Hematopoietic multipotent progenitor cell (in vitro differentiated cells): ENCODE measurements at regions not wholly inside any gene's neighbourhood (a gene's known extent, or its start where the extent isn't known, plus 50 kb on each side); places are given as distances from the start of the nearest gene placed in this dataset.

Experiments used
- DNase-seq, 3 donors: peaks; one replicate each; pipeline ENCODE4 v3.0.0-alpha.2; 2011 to 2015; ENCODE audit warnings: low read depth in 2 of 3, low spot score in 2 of 3

DNA sequence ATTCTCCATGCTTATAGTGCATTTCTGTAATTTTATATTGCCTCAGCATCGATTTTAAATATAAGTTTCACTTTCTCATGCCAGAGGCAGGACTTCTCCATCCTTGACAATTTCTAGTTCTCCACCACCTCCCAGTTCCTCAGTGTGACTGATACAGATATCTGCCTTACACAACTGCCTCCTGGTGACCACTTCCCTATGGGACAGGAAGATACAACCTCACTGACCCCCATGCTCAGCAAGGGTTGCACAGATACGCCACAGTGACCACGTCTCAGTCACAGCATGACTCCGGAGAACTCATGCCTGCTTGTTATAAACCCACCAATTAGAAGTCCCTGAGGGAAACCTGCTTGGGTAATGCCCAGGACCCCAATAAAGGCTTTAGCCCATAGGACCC is 284.0 kb upstream of the MC4R start:
- peak in 2 of 3 donors; percentile 49 to 72 for DNase-seq

DNA sequence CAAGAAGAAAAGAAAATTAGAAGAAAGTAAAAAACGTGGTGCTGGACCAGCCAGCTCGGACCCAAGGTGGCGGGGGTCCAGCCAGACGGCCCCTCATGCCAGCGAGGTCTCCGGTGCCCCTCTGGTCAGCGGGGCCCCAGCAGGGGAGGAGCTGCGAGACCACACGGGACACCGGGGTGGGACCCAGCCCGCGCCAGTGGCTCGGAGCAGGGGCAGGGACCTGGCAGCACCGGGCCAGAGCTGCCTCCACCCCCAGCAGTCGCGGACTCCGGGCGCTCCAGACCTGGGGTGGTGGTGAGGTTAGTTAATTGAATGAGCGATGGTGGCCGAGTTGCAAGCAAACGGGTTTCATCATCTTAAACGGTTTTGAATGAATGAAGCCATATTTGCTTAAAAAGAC is 289.9 kb upstream of the MC4R start:
- no peak for DNase-seq

DNA sequence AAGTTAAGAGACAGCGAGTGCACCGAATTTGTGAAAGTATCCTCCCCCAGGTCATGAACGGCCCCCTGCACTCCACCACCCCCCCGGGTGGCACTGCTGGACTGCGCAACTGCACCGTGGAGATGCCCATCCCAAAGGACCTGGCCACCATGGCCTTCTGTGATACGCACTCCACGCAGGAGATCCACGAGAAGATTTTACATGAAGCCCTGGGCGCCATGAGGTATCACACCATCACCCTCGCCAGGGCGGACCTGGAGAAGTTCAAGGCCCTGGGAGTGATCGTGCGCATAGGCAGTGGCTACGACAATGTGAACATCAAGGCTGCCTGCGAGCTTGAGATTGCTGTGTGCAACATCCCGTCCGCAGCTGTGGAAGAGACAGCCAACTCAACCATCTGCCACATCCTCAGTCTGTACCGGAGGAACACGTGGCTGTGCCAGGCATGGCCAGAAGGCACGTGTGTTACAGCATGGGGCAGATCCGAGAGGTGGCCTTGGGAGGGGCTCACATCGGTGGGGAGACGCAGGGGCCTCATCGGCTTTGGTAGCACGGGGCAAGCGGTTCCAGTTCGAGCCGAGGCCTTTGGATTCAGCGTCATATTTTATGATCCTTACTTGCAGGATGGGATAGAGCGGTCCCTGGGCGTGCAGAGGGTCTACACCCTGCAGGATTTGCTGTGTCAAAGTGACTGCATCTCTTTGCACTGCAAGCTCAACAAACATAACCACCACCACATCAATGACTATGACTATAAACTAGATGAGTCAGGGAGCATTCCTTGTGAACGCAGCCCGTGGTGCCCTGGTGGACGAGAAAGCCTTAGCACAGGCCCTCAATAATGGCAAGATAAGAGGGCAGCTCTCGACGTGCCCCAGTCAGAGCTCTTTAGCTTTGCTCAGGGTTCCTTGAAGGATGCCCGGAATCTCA is 290.8 kb upstream of the MC4R start:
- DNase-seq: no peak

DNA sequence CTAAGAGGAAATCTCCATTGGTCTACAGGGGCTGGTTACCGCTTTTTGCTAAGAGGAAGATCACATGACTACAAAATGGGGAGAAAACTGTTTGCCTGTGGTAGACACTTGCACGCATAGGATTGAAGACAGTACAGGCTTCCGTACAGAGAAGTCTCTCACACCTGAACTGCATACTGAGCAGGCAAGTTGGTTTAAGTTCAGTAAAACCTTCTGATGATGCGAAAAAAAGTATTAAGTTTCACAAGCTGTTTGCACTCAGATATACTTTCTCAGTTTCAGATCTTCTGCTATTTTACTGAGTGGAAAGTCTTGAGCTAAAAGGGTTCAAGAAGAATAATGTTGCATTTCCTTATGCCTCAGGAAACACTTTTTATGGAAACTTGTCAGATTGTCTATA is 292.2 kb upstream of the MC4R start:
- DNase-seq: no peak

DNA sequence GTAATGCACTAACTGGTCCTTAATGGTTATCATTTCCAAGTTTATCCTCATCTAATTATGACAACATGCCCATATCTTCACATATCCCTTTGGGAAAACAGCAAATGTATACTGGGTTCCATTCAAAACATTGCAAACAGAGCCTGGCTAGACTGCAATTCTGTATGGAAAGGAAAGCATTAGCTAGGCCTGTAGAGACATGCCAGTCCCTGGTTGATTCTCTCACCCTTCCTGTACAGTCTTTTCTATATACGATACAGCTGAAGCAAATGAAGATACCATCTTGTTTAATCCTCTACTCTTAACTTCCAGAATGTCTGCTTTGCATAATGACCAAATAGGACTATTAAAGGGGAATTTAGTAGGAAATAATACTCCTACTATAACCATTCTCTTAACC is 294.4 kb upstream of the MC4R start:
- DNase-seq: no peak

DNA sequence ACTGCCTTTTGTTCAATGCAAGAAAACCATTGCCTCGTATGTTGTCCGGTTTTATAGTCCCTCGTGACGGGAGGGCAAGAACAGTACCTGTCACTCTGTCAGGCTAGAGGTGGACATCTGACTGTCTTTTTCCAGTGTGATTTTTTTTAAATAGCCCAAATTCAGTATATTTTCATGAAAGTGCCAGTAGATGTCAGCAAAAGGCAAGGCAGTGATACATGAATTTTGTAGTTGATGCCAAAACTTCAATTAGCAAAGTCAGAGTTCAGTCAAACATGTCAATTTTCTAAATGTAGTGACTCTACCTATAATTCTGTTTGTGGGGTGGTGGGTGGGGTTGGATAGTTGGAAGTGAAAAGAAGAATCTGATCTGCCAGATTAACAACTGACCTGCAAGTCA is 296.0 kb upstream of the MC4R start:
- DNase-seq: no peak

DNA sequence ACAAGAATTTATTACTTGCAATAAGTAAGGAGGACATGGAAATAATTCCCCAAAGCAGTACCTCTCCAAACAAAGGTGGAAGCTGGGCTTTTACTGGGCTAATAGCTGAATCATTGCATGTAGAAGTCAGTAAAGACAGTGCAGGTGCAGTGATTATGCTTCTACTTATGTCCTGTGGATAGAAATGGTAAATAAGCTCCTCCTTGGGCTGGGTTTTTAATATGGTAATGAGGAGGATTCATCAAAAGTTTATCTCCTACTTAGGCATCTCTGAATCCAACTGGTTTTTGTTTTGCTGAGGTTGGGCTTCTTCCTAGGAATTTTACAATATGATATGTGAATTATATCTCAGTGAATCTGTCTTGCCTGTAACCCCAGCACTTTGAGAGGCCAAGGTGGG is 297.4 kb upstream of the MC4R start:
- DNase-seq: no peak

DNA sequence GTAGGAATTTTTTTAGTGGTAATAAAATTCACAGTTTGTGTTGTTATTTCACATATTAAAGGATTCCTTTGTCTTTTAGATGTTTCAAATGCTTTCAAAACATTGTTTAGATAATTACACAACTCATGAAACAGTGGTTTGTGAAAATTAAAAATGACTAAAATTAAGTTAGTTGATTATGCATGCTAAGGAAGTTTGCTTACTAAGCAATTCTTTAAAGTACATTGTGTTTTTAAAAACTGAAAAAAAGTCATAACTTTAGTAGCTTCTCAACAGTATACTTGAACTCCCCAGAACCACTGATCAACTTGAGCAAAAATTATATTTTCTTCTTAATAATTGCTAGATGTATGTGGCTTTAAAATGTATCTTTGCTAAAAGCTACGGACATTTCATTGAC is 298.4 kb upstream of the MC4R start:
- DNase-seq: no peak

DNA sequence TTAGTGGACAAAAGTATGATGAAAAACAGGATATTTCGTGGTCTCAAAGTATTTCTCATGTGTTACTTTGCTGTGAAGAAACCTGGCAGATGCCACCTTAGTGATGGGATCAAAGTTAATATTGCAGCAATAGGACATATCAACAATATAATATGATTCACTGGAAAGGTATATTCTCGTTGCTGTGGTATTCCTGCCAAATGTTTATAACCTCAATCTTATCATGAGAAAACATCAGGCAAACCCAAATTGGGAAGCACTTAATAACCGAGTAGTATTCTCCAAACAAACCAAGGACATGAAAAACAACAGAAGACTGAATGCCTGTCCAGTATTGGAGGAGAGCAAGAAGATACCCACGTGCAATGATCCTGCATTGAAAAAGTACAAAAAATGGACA is 302.6 kb upstream of the MC4R start:
- DNase-seq: no peak

DNA sequence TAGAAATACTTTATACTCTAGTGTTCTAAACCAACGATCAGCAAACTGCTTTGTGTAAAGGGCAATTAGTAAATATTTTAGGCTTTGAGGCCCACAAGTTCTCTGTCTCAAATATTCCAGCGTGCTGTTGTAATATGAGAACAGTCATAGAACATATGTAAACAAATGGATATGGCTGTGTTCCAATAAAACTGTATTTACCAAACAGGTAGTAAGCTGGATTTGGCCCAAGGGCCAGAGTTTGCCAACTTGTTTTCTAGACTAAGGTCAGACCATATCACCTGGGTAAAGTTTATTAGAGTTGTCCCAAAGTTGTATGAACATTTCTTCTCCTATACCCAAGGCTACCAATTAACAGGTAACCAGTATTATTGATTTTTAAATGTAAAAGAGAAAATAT is 303.2 kb upstream of the MC4R start:
- no peak for DNase-seq

DNA sequence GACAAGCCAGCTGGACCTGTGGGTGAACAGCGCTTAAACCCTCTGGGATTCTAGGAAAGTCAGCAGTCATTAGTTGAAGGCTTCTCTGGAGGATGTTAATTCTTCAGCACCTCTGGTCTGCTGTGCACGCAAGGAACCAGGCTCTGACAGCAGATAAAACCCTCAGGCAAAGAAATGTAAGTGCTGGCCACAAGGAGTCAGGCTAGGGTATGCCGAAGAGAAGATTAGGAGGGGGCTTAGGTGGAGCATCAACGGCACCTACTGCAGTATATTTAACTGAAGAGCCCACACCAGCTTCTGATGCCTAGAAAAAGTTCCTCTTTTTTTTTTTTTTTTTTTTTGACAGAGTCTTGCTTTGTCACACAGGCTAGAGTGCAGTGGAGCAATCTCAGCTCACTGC is 304.2 kb upstream of the MC4R start:
- DNase-seq: peak in 2 of 3 donors; percentile 15 to 21

DNA sequence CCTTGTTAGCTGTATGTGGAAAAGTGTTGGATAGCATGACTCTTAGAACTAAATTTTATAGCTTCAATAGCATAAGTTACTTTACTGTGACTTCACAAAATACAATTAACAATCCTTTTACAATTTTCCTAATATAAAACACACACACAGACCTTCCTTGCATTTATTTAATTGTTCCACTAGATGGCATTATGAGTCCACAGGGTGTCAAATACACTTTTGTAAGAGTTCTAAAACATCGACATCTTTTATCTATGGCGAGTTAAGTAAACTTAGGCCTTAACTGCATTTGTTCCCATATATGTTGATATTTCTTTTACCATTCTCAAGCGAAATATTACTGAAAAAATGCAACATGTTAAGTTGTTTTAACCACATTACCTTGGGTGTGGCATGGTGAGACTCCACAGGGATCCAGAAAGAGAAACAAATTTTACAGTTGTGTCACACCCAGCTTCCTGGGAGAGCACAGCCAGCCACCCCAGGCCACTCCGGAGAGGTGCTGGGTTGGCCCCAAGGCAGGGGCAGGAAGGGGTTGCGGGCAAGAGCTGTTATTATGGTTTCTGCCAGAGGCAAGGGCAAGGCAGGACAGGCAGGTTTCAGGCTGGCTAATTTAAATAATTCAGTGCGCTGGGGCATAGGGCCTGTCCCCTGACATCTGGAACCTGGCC is 312.4 kb upstream of the MC4R start:
- peak in 2 of 3 donors; percentile 3 to 32 for DNase-seq

DNA sequence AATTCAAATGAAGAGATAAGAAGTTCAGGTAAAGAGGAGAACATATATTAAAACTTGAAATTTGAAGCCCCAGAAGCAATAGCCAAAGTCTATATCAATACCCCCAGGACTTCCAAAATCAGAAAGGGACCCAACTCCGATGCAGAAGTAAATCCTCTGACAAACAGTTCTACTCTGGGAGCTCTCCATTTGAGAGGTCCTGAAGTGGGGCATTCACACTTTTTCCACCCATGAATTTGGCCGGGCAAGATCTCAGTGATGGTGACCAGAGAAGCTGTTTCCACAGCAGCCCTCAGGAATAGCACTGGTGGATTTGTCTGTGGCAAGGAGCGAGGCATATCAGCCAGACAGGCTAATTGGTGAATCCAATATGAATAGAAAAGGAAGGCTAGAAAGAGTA is 313.6 kb upstream of the MC4R start:
- DNase-seq: no peak

DNA sequence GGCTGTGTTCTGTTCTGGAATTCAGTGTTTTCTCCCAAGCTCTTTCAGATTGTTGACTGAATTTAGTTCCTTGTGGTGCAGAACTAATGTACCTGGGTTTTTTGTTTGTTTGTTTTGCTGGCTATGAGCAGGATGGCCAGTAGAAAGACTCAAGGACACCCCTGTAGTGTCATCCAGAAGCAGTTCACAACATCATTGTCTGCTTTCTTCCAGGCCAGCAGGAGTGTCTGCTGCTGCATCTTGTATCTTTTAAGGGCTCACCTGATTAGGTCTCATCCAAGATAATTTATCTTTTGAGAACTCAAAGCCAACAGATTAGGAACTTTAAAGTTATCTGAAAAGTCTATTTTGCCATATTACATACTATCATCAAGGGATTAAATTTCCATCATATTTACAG is 318.5 kb upstream of the MC4R start:
- no peak for DNase-seq

DNA sequence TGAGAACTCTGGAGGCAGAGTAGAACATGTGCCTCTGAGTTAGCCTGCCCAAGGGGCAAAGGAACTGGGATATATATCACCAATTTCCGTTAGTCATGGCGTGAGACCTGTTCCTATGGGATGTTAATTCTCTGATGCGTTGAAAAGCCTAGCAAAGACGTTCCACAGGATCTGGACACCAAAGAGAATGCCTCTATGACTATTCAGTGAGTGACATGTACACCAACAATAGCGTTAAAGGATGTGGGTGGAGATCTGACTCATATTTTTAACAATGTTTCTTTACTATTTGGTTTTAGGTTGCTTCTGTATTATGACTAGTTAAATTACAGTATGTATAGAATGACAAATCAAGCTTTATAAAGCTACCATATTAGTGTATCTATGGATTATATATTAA is 320.9 kb upstream of the MC4R start:
- no peak for DNase-seq

DNA sequence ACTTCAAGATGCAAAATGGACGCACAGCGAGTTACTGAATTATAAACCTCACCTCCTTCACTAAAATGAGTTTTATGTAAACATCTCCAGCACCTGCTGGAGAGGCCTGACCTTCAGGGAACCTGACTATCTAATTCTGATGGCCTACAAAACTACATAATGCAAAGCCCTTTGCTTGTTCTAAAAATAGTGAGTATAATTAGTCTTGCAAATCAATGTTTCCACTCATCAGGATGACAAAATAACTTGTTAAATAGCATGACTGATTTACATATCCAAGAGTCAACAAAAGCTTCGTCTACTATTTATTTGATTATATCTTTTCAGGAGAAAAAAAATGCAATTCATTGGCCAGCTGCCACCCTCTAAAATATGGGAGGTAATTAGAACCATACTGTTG is 326.3 kb upstream of the MC4R start:
- DNase-seq: no peak

DNA sequence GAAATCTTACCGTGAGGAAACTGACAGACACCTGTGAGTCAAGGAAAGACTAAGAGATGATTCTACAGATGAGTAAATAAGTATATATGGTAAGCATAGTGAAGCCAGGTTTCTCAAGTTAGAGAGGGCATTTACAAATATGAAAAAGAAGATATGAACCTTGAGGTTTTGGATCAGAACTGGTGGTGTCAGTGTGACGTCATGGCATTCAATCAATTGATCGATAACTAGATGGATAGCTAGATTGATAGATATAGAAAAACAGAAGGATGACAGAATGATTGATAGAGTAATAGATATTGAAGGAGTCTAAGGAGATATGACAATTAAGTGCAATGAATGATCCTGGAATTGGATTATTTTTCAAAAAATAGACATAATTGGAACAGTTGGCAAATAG is 350.2 kb upstream of the MC4R start:
- DNase-seq: no peak

DNA sequence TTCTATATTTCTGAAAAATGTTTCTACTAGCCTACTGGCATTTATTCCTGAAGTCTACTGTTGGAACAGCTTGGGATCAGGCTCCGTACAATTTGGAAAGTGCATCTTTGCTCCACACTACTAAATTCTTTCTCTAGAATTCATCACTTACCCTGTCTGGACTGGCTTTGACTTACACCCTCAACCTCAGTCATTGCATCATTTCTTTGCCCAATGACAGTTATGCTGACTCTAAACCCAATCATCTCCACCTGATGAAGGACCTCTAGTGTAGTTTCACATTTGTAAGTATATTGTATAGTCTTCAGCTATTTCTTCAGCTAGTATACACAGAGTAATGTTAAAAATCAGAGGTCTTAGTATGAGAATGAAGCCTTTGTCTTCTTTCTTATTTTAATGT is 359.6 kb upstream of the MC4R start:
- DNase-seq: no peak

DNA sequence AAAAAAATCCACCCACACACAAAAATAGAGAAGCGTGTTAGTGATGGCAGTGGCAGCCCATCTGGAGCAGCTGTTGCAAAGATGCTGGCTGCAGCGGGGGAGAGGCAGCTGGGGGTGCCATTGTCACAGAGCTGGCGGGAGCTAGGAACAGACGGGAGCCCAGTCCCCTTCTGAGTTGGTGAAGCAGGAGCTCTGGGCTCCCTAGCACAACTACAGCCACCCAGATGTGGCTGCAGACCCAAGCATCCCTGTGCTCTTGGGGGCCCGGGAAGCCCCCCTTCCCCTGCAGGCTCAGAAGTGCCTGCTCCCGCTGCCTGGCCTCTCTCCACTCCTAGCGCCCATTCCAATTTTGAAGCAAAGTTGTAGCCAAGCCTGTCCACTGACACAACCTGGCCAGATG is 366.6 kb upstream of the MC4R start:
- DNase-seq: no peak

DNA sequence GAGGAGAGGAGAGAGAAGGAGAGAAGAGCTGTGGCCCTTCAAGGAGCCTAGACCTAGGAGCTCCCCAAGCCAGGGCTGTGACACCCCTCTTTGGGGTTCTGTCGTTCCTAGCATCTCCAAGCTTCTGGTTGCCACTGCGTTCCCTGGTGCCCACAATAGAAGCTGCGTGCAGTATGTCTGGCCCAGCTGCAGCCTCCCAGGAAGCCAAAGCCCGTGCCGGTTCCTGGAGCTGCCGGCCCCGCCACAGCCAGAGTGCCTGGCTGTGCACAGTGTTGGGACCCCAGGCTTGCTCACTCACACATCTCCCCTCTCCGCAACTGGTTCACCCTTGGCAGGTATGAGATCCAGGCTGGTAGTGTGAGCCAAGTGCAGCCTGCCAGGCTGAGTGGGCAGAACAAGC is 367.7 kb upstream of the MC4R start:
- DNase-seq: no peak

DNA sequence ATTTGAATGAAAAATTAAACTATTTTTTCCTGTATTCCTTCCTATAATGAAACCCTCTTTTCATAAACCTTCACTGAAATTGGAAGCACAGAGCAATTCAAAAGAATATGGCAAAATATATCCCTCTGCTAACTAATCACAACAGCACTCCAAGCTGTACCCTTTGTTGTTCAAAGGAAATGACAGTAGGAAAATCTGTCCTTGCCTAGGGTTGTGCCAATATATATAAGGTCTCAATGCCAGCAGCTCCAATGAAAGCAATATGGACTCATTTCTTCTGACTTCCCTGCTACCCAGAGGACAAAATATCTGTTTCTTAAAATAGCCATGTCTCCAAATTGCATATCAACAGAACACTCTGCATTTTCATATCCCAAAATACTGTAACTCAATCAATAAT is 373.9 kb upstream of the MC4R start:
- DNase-seq: no peak

DNA sequence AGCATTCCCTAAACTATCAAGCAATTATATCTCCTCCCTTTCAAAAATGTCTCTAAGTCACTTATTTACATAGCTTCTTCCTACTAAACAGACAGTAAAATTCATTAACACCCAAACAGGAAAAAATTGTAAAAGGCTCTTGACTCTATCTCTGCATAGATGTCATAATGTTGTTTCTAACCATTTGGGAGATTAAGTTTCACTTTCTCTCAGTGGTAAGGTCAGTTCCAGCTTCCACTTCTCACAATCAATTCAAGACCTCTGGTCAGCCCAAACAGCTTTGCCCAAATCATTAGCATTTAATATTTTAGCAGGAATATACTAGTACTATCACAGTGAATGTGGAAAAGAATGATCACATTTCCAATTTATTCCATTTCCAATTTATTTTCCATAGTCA is 374.3 kb upstream of the MC4R start:
- no peak for DNase-seq
